RCC 7860 (cell line): ENCODE measurements at regions not wholly inside any gene's neighbourhood (a gene's known extent, or its start where the extent isn't known, plus 50 kb on each side); places are given as distances from the start of the nearest gene placed in this dataset.
A peak's percentile ranks its signal among the peaks of the same experiment; 100 is the strongest.
"Not testable (repeated sequence)": the region's sequence is repeated elsewhere in the genome, so short reads cannot be mapped to it uniquely, and the experiment has no call there.

Experiments
- DNase-seq: peaks from one replicate; pipeline ENCODE4 v3.0.0-alpha.2; 2015; ENCODE audit warnings: low spot score
- FAIRE-seq: peaks from 2 replicates; lab custom pipeline; 2012; peaks lifted over from hg19 to GRCh38; lab: Jason Lieb, UNC

DNA sequence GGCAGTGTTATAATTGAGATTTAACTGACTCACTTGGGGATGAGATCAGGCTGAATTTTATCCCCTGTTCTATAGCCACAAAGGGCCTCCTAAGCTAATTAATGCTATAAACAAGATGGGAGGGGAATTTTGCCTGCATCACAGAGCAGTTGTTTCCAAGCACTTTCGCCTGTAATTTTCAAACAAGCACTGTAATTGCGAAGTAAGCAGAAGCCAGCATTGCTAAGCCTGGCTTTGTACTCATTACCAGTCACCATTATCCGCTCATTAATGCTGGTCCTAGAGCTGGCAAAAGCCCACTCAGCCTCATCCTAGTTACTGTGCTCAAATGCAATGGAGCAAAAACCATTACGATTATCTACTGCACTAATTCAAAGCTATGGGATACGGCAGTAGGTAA is 356.6 kb upstream of the UBE2E2 start:
- DNase-seq (no peak), FAIRE-seq (no peak)

DNA sequence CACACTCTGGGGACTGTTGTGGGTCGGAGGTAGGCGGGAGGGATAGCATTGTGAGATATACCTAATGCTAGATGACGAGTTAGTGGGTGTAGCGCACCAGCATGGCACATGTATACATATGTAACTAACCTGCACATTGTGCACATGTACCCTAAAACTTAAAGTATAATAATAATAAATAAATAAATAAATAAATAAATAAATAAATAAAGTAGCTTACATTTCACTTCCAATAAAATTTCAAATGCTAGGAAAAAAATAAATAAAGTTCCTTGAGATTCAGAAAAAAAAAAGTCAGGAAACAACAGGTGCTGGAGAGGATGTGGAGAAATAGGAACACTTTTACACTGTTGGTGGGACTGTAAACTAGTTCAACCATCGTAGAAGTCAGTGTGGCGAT is 353.5 kb upstream of the UBE2E2 start:
- FAIRE-seq, DNase-seq: not testable (repeated sequence)

DNA sequence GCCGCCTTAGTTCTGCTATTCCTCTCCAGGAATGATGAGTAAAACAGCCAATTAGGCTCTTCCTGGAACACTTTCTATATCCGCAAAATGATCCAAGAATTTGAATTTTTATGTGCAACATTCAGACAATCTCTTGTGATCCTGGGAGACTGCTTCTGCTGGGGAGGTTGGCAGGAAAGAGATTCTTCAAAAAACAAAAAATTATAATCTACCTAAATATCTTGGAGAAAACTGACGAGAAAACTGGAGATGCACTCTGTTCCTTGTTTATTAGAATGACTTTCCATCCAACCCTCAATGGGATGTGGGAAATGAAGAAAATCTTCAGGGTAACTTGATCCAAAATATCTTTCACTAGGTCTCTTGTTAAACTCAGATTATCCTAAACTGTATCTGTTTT is 346.3 kb upstream of the UBE2E2 start:
- no peak for FAIRE-seq

DNA sequence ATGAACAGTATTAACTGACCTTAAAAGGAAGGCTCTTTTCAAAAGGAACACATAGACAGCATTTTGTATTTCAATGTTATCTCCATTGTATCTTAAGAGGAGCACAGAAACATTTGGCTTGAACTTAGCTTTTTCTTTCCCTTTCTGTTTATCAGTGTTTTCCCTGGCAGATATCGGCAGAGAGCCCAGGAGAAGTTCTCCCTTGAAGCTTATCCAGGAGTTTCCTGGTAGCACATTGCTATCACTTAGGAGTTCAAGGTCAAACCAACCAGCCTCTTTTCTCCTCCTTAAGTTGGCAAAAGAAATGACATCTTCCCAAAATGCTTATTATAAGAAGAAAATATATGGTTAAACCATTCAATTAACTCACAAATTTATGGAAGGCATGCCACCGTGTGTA is 344.6 kb upstream of the UBE2E2 start:
- FAIRE-seq, result no peak
- no peak for DNase-seq

More for the DNA sequence above, 346.3 kb upstream of the UBE2E2 start:
- no peak for DNase-seq

DNA sequence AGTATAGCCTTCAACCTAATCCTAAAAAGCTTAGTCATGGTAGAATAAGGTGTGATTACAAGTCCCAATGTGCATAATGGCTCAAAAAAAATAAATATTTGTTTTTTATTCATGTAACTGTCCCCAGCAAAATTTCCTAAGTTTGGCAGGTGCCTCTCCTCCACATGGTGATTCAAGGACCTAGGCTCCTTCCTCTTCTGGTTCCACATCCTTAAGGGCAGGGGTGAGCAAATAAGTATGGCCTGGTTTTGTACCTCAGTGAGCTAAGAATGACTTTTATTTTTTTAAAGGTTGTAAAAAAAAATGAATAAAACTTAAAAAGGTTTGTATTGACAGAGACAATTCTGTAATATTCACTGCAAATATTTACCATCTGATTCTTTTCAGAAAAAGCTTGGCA is 343.5 kb upstream of the UBE2E2 start:
- no peak for DNase-seq
- no peak for FAIRE-seq

DNA sequence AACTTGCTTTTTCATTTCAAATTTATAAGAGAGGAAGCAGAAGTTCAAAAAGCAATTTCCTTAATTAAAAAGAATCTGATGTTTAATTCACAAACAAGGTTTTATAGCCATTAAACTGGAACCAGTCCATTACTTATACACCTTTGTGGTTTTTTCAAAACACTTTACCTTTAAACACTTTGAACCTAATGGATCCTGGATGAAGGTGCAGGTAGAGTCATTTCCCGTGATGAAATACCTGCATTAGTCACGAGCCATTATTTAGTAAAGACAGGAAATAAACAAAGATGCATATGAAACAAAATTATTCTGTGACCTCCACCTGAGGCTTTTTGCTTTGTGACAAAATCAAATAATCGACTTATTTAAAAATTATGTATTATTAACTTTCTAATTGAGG is 341.7 kb upstream of the UBE2E2 start:
- no peak for DNase-seq
- FAIRE-seq, result no peak

DNA sequence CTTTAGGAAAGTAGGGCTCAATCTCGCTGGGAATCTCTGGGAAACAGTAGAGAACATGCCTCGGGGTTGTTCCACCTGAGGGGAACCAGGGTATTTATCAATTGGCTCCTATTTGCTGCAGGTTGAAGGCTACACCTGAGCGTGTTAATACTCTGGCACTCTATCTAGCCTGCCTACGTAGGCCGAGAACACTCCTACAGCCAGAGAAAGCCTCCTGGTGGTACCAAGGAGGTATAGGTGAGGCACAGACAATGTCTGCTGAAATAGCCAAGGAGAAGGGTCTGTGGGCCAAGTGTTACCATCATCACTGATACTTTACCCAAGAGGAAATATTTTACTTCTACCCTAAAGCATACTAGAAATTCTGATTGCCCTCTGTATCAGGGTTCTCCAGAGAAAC is 341.0 kb upstream of the UBE2E2 start:
- FAIRE-seq (no peak), DNase-seq (no peak)

DNA sequence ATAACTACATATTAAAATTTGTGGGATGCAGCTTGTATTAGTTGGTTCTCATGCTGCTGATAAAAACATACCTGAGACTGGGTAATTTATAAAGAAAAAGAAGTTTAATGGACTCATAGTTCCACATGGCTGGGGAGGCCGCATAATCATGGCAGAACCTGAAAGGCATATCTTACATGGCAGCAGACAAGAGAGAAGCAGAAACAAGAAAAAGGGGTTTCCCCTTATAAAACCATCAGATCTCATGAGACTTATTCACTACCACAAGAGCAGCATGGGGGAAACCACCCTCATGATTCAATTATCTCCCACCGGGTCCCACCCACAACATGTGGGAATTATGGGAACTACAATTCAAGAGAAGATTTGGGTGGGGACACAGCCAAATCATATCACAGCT is 320.3 kb upstream of the UBE2E2 start:
- DNase-seq, FAIRE-seq: not testable (repeated sequence)

DNA sequence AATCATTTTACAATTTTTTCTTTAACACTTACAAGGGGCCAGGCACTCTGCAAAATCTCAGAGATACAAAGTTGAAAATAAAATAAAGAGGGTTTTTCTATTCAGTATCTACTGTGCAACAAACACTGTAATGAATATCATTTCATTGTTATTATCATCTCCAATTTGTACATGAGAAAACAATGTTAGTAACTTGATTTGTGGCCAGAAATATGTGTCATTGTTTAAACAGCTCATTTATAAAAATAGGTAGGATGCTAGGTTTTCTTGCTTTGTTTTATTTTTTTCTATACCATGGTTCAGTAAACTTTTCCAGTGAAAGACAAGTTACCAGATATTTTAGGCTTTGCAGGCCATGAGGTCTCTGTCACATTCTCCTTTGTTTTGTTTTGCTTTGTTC is 318.1 kb upstream of the UBE2E2 start:
- FAIRE-seq, result no peak
- DNase-seq, result no peak

DNA sequence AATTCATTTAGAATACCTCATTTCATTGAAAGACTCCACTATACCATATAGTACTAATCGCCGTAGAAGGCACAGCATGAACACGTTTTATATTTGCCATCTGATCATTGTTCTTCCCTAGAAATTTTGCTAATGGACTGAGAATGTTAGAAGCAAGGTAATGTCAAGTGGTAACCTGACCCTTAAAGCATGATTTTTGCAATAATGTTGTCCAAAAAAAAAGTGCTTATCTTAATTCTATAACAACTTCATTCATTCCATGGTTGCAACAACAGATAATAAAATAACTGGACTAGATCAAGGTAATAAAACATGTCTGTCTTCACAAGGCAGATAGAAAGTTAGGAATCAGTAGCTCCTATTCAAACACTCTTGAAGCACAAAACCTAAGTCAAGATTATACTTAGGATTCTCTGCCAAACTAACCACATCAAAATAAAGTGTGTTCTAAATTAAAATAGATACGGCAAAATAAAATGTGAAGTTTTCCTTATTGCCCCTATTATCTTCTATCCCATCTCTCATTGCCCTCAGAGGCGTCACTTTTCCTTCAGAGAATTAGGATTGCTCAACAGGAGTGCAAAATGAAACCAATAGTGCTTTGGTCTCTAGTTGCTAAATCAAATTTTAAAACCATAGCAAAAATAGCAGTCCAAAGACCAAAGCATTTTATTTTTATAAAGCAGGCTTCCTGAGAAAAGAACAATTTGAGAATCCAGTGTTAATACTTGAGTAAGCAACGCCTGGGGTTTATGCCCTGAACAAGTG is 317.4 kb upstream of the UBE2E2 start:
- DNase-seq (no peak), FAIRE-seq (no peak)

DNA sequence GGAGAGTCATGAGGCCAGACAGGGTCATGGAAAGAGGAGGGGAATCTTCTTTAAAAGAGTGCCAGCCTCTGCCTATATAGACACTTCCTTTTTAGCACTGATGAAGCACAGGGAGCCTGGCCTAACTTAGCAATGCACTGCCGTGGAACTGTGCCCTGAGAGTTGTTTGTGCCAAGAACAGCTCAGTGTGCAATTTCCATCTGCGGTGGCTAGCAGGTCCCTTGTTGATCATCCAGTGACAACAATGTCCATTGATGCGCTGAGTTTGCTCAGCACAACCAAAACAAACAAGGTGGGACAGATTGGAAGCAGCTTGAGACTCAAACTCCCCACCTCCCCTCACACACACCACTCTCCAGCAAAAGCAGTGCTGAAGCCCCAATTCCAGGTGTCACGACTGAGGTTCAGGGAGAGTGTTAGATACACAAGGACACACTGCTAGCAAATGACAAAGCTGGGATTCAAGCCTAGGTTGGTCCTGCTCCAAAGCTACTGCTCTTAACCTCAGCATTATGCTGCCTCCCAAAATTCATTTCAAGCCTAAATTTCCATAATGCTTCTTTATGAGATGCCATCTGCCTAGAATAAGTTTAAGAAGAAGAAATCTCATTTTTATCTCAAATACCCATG is 316.6 kb upstream of the UBE2E2 start:
- DNase-seq (no peak), FAIRE-seq (no peak)

DNA sequence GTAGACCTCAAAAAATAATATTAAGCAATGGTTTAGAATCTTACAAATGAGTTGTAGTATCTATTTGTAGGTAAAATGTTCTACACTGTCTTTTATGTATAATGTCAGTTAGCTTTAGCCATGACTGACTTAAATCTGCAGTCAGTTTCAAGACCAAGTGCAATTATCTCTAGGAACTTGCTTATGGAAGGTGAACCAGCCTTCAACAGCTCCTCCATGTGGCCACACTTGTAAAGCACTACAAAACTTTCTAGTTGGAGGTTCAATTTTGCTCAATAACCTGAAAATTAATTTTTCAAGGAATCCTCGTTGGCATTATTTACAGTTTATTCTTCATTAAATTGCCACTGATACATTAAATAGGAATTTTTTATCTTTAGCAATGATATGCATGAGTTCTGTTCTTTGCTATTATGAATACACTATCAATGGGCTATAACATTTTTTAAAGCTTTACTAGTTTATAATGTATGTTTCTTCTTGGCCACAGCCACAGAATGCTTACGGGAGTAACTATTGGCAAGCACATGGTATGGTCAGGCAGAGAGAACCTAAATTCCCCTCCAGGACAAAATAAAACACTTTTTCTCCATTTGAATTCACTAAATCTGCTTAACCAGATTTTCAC is 315.3 kb upstream of the UBE2E2 start:
- DNase-seq (peak; percentile 4), FAIRE-seq (peak; percentile 44)

DNA sequence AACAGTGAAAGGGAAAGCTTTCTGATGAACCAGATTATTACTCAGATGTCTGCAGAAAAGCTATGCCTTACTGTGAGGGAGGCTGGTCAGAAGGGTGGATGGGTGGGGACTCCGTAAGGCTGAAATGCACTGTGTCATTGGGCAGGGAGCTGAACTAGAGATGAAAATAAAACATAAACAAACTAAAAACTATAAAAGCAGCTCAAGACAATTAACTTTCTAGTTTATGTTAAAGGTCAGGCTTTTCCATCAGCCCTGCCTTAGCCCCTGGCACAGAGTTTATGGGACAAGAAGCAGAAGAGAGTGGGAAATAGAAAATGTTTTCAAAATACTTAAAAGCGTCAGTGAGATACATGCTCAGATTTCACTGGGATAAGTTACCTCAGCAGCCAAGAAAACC is 310.0 kb upstream of the UBE2E2 start:
- no peak for FAIRE-seq
- no peak for DNase-seq

DNA sequence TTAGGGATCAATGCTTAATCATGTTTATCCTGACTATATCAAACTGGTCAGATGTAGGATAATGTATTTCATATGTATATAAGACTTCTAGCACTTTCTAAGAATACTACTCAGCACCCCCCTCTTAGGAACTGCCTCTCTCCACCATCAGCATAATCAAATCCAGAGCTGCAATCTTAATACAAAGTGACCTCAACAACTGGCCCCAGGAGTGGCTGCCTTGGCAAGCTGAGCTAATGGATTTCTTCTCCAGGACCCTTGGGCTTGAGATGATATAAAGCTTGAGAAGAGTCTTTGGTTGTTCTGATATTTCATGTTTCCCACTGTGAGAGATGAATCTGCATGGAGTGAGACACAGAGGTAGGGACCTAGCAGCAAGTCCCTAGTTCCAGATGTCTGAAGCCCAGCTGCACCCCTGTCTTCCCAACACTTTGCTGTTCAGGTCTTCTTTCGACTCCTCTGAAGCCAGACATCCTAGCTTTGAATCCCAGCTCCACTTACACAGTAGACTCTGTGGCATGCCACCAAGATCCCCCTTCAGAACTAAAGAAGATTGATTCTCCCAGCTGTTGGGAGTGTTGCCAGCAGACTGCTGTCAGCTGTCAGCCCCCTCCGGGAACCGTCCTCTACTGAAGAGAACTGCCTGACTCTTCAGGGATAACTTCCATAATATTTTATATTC is 309.3 kb upstream of the UBE2E2 start:
- DNase-seq (no peak), FAIRE-seq (no peak)

DNA sequence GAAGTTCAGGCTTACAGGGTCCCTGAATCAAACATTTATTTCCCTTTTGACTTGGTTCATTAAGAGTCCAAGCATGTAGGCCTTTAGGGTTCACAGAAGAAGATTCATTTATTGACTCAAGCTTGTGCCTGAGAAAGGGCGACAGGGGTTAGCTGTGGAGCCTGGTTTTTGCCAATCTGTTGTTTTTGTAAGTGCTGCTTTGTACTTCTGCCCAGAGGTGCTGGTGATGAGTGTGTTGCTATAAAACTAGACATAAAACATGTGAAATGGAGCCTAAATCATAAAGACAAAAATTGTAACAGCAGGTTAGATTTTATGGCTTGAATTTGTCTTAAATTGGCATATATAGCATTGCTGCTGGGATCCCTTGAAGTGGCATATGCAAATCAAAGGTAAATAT is 308.3 kb upstream of the UBE2E2 start:
- DNase-seq (no peak), FAIRE-seq (no peak)

DNA sequence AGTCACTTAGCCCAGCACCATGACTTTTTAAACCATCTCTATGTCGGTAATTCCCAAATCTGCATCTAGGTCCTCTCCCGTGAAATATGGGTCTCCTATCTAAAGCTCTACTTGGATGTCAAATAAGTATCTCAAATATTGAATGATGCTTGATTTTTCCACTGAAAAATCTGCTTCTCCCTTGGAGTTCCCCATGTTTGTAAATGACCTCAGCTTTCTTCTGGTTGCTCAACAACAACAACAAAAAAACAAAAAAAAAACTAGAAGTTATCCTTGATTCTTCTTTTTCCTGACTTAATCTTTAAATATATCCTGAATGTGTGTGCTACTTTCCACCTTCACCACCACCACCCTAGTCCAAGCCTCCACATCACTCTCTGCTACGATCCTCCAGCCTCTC is 307.5 kb upstream of the UBE2E2 start:
- FAIRE-seq, result no peak
- DNase-seq, result no peak

DNA sequence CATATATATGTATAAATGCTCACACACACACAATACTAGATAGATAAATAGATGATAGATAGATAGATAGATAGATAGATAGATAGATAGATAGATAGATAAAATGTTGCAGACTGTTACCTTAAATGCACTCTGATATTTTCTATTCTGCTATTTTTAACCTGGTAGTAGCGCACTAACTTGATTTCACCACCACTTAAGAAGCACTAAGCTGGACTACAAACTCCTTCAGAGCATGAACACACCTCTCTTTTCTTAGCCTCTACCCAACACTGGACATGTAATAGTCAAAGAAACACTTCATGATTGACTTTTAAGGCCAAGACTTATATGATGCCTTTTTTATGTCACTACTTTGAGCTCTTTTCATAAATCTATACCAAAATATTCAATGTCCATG is 304.6 kb upstream of the UBE2E2 start:
- no peak for DNase-seq
- no peak for FAIRE-seq

DNA sequence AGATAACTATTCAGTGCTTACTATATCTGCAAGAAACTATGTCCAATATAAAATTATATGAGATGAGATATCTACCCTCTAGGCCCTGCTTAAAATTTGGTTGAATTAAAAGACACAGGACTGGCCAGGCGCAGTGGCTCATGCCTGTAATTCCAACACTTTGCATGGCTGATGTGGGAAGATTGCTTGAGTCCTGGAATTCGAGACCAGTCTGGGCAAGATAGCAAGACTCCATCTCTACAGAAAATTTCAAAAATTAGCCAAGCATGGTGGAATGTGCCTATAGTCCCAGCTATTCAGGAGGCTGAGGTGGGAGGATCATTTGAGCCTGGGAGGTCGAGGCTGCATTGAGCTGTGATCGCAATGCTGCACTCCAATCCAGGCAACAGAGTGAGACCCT is 303.7 kb upstream of the UBE2E2 start:
- FAIRE-seq (no peak), DNase-seq (no peak)

DNA sequence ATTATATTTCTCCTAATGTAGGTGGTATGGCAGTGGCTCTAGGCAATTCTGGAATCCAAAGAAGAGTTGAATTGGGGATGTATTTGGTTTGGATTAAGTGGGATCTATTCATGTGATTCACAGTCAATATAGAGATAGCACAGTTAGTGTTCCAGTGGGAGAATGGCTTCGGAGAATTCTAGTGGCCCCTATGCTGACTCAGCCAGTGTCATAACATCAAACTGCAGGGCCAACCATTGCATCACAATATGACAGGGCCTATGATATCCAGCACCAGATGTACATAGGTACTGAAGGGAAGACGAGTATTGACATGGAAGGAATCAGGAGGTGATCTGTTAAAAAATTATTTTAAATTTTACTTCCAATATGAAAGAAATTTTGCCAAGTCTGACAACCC is 302.8 kb upstream of the UBE2E2 start:
- DNase-seq, result no peak
- no peak for FAIRE-seq

DNA sequence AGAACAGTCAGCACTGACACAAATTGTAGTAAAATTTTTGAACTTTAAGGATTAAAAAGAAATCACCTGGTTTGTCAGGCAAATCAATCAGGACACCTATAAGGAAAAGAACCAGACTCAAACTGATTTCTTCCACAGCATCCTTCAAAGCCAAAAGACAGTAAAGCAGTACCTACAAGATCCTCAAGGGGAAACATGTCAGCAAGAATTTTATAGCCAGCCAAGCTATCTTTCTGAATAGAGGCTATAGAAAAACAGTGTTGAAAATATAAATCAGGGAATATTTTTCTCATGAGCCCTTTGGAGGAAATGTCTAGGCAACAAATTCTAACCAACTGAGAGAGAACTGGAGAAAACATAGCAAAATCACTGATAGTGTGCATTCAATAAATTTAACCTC is 301.4 kb upstream of the UBE2E2 start:
- FAIRE-seq (no peak), DNase-seq (no peak)

DNA sequence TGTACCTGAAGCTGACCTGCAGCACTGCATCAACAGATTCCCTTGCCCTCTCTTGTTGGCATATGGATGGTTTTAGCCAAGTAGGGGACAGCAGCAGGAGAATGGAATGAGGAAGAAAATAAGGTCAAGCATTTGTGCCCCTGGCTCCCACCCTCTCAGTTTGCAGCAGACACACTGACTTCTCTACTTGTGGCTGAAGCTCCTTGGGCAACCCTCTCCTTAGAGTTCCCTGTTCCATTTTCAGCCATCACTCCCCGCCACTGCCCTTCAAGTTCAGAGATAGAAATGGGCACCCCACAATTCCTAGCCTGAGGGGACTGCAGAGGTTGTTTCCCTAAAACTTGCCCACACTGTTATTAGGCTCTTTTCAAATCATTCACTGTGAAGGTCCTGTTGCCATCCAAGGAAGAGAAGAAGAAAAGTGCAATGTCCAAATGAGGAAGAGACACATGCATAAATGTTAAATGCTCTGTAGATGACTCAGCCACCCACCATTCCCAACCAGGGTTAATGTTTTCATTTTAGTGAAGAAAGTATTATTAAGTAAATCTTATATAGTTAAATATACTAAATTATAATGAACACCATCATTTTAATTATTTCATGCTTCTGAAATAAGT is 295.9 kb upstream of the UBE2E2 start:
- DNase-seq, result no peak
- FAIRE-seq, result no peak
